Spleen (tissue), 11 donors: ENCODE measurements at regions not wholly inside any gene's neighbourhood (a gene's known extent, or its start where the extent isn't known, plus 50 kb on each side); places are given as distances from the start of the nearest gene placed in this dataset.

Source experiments
- DNase-seq: peaks from one replicate; pipeline ENCODE4 v3.0.0-alpha.2; 2020
- H3K27ac ChIP-seq, 8 donors: fragments of 200-600 bp; sonication (generic) in 7 of 8; 1 replicate in 4 of 8; 2 replicates in 4 of 8; pipeline versions ENCODE4 v1.5.0 to v1.8.0; 2016 to 2021; ENCODE audit warnings: inconsistent platforms in 4 of 8, mild to moderate bottlenecking in 4 of 8, moderate library complexity in 1 of 8
- H3K27me3 ChIP-seq, 7 donors: fragments of 200-600 bp; sonication (generic) in 6 of 7; replicated peaks in 1 of 7; 1 replicate in 4 of 7; 2 replicates in 3 of 7; pipeline versions ENCODE4 v1.5.0 to v1.8.0; 2016 to 2021; ENCODE audit warnings: inconsistent platforms in 3 of 7, mild to moderate bottlenecking in 1 of 7
- H3K36me3 ChIP-seq, 6 donors: fragments of 200-600 bp; sonication (generic) in 5 of 6; 1 replicate in 4 of 6; 2 replicates in 2 of 6; pipeline versions ENCODE4 v1.5.0 to v1.8.0; 2016 to 2021; ENCODE audit warnings: inconsistent platforms in 2 of 6
- H3K4me1 ChIP-seq, 6 donors: fragments of 200-600 bp; sonication (generic) in 5 of 6; 1 replicate in 3 of 6; 2 replicates in 3 of 6; pipeline versions ENCODE4 v1.5.0 to v1.8.0; 2016 to 2021; ENCODE audit warnings: inconsistent platforms in 3 of 6
- H3K4me3 ChIP-seq, 8 donors: fragments of 200-600 bp; sonication (generic) in 7 of 8; 1 replicate in 4 of 8; 2 replicates in 4 of 8; pipeline versions ENCODE4 v1.5.0 to v1.8.0; 2016 to 2021; ENCODE audit warnings: inconsistent platforms in 4 of 8, mild to moderate bottlenecking in 4 of 8, moderate library complexity in 2 of 8
- H3K9me3 ChIP-seq, 8 donors: fragments of 200-600 bp; sonication (generic) in 7 of 8; 1 replicate in 4 of 8; 2 replicates in 4 of 8; pipeline versions ENCODE4 v1.5.0 to v1.8.0; 2016 to 2021; ENCODE audit warnings: inconsistent platforms in 4 of 8
- POLR2A ChIP-seq, 3 donors: fragments of 450-650 bp; IDR thresholded peaks; one replicate each; pipeline ENCODE4 v1.5.1; 2017; ENCODE audit warnings: antibody characterized with exemption in 3 of 3, mild to moderate bottlenecking in 1 of 3
- POLR2AphosphoS5 ChIP-seq, 3 donors: sonication (generic); formaldehyde crosslinking; IDR thresholded peaks; one replicate each; pipeline ENCODE4 v1.5.1; 2017; ENCODE audit warnings: antibody characterized with exemption in 3 of 3
- WGBS, 5 donors: extraction: QIAGEN DNeasy Blood & Tissue Kit in 3 of 5; methylation state at CpG; one replicate each; pipeline versions ENCODE4 v1.1.5 to v1.1.7; 2013 to 2018; 5-methylcytosine and 5-hydroxymethylcytosine counted together
- intact Hi-C: fragments of 100-400 bp; cut with DNase I; formaldehyde crosslinking; loops from one replicate; pipeline ENCODE4 v1.15.0; 2023; ENCODE audit warnings: low total_unique reads
- TF ChIP-seq, protein P1 (sequence below), 11 experiments: fragments of 200-600 bp in 7 of 11; fragments of 450-650 bp in 4 of 11; sonication (generic) in 4 of 11; IDR thresholded peaks in 8 of 11; conservative IDR thresholded peaks in 3 of 11; 1 replicate in 7 of 11; 2 replicates in 4 of 11; pipeline versions ENCODE4 v1.4.0 to v1.8.0; 2016 to 2021; ENCODE audit warnings: antibody characterized with exemption in 11 of 11, inconsistent platforms in 4 of 11, mild to moderate bottlenecking in 1 of 11
- donor health status: healthy with polysubstance abuse.
- donor health status: DM: no; HTN: no; CAD: no; lungs with moderate emphysema.
- donor health status: DM: no; HTN: no; CAD: no.
- donor health status: Bipolar disorder and iron deficiency.
- donor health status: healthy.
- donor health status: DM: no; HTN: no; CAD: no.
- donor health status: DM: yes; HTN: yes; CAD: no.

GRCh38 chr3:124329723-124330122 is 337.8 kb upstream of the ROPN1 start:
- Histone ChIP-seq H3K9me3 (no peaks in the 10 kb centered on the region), H3K27ac (no peak overlapping the region), H3K36me3 (peaks cover 0 to 56% (median 3%) of the 10 kb centered on the region in 6 donors), H3K27me3 (no peaks in the 10 kb centered on the region), H3K4me3 (no peak overlapping the region), H3K4me1 (no peaks in the 10 kb centered on the region)
- TF ChIP-seq, protein P1, sequence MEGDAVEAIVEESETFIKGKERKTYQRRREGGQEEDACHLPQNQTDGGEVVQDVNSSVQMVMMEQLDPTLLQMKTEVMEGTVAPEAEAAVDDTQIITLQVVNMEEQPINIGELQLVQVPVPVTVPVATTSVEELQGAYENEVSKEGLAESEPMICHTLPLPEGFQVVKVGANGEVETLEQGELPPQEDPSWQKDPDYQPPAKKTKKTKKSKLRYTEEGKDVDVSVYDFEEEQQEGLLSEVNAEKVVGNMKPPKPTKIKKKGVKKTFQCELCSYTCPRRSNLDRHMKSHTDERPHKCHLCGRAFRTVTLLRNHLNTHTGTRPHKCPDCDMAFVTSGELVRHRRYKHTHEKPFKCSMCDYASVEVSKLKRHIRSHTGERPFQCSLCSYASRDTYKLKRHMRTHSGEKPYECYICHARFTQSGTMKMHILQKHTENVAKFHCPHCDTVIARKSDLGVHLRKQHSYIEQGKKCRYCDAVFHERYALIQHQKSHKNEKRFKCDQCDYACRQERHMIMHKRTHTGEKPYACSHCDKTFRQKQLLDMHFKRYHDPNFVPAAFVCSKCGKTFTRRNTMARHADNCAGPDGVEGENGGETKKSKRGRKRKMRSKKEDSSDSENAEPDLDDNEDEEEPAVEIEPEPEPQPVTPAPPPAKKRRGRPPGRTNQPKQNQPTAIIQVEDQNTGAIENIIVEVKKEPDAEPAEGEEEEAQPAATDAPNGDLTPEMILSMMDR (IDR thresholded peaks at IDR 0.05 in 8 of 11, conservative IDR thresholded peaks at IDR 0.05 in 3 of 11): no peak
- TF ChIP-seq POLR2A (IDR thresholded peaks at IDR 0.05) (no peak), POLR2AphosphoS5 (IDR thresholded peaks at IDR 0.05) (no peak)
- intact Hi-C loops: no loop called here
- no peak for DNase-seq
- 83 to 95% (median 87%) methylated on average over 2 of the region's 2 CpGs for WGBS, 5 donors

- Histone ChIP-seq H3K27me3 (peaks cover 0 to 3% (median 0%) of the 10 kb centered on the region in 7 donors), H3K4me3 (no peak overlapping the region), H3K36me3 (peaks cover 0 to 58% (median 4%) of the 10 kb centered on the region in 6 donors), H3K27ac (no peak overlapping the region), H3K9me3 (no peaks in the 10 kb centered on the region), H3K4me1 (no peaks in the 10 kb centered on the region)
- WGBS, 5 donors: 82 to 91% (median 87%) methylated on average over 13 to 14 of the region's 14 CpGs
- intact Hi-C loops: no loop called here
- TF ChIP-seq, protein P1 (IDR thresholded peaks at IDR 0.05 in 8 of 11, conservative IDR thresholded peaks at IDR 0.05 in 3 of 11): no peak
- no peak for TF ChIP-seq POLR2A (IDR thresholded peaks at IDR 0.05)
- no peak for TF ChIP-seq POLR2AphosphoS5 (IDR thresholded peaks at IDR 0.05)
- DNase-seq: no peak
Measured at GRCh38 chr3:124333931-124334640, 342.2 kb upstream of the ROPN1 start.

DNA sequence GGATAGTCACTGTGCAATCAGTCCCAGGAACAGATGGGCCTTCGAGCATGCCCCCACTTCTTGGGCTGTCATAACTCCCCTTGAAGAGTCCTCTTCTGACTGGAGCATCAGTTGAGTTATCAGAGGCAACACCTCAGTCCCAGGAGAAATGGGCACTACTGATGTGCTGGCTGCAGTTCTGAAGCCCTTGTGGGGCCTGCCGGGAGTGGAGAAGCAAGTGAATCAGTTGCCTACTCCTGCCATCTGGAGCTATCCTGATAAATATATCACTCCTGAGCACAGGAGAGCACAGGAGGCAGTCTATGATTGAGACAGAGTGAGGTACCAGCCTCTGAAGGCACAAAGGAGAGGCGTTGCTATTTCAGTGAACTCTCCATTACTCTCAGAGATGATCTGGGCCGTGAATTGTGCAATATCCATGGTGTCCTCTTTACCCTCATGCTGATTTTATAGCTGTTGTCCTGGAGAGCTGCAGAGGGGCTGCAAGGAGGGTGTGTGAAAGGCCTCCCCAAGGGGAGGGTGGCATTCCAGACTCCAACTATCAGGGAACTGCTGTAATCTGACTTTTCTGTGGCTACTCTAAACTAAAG is 344.2 kb upstream of the ROPN1 start:
- Histone ChIP-seq H3K27me3 (peaks cover 0 to 9% (median 0%) of the 10 kb centered on the region in 7 donors), H3K4me3 (no peak overlapping the region), H3K27ac (no peak overlapping the region), H3K9me3 (no peaks in the 10 kb centered on the region), H3K4me1 (no peaks in the 10 kb centered on the region), H3K36me3 (peaks cover 0 to 50% (median 4%) of the 10 kb centered on the region in 6 donors)
- TF ChIP-seq, protein P1 (IDR thresholded peaks at IDR 0.05 in 8 of 11, conservative IDR thresholded peaks at IDR 0.05 in 3 of 11): no peak
- TF ChIP-seq POLR2AphosphoS5 (IDR thresholded peaks at IDR 0.05) (no peak), POLR2A (IDR thresholded peaks at IDR 0.05) (no peak)
- WGBS, 5 donors: 74 to 93% (median 85%) methylated on average over 4 of the region's 4 CpGs
- DNase-seq: no peak
- intact Hi-C loops: no loop called here

GRCh38 chr3:124345845-124346244 is 353.9 kb upstream of the ROPN1 start:
- Histone ChIP-seq H3K27ac (no peak overlapping the region), H3K4me3 (no peak overlapping the region), H3K9me3 (no peaks in the 10 kb centered on the region), H3K36me3 (peaks cover 0 to 23% (median 0%) of the 10 kb centered on the region in 6 donors), H3K27me3 (no peaks in the 10 kb centered on the region), H3K4me1 (no peaks in the 10 kb centered on the region)
- no peak for DNase-seq
- TF ChIP-seq POLR2AphosphoS5 (IDR thresholded peaks at IDR 0.05): no peak
- TF ChIP-seq, protein P1 (IDR thresholded peaks at IDR 0.05 in 8 of 11, conservative IDR thresholded peaks at IDR 0.05 in 3 of 11): no peak
- no peak for TF ChIP-seq POLR2A (IDR thresholded peaks at IDR 0.05)
- intact Hi-C loops: no loop called here
- 78 to 86% (median 85%) methylated on average over 2 of the region's 2 CpGs for WGBS, 5 donors
